OCI-LY3 (cell line): ENCODE measurements at regions not wholly inside any gene's neighbourhood (a gene's known extent, or its start where the extent isn't known, plus 50 kb on each side); places are given as distances from the start of the nearest gene placed in this dataset.

Source experiments
- EZH2phosphoT487 ChIP-seq: fragments of 200-600 bp; shearing (Covaris generic); IDR thresholded peaks from 2 replicates; pipeline ENCODE4 v1.6.1; 2018; ENCODE audit warnings: antibody characterized with exemption, mixed run types, low read depth
- TF ChIP-seq, protein P1 (sequence below): fragments of 200-600, 300-600 bp; sonication (generic); IDR thresholded peaks from 2 replicates; pipeline ENCODE4 v1.5.1; 2014; ENCODE audit warnings: antibody characterized with exemption, low read length, low read depth

DNA sequence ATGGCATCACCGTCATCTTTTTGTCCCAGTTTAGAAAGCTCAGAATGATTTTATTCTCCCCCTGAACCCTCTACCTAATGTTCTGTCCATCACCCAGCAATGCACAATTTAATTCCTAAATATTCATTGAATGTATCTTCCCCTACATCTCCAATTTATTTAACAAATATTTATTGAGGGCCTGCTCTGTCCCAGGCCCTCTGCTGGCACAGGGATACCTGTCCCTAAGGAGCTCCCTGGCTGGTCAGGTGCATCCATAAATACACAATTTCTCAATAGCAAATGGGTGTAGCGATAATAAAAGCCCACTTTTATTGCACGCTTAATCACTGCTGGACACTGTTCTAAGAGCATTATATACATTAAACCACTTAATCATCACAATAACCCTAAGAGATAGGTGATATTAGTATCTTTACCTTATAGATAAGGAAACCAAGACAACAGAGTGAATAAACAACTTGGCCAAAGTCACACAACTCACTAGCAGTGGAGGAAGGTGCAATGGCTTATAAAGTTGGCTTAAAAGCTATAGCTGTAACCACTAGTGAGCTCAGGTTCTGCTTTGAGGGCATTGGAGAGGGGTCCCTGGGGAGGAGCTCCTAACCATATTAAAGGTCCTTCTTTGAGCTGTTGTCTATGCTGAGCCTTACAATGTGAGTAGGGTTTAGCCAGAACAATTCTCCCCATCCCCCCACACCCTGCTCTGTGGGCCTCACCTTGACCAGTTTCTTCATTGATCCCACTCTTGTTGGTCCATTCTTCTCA is 126.3 kb upstream of the JUN start:
- TF ChIP-seq, protein P1, sequence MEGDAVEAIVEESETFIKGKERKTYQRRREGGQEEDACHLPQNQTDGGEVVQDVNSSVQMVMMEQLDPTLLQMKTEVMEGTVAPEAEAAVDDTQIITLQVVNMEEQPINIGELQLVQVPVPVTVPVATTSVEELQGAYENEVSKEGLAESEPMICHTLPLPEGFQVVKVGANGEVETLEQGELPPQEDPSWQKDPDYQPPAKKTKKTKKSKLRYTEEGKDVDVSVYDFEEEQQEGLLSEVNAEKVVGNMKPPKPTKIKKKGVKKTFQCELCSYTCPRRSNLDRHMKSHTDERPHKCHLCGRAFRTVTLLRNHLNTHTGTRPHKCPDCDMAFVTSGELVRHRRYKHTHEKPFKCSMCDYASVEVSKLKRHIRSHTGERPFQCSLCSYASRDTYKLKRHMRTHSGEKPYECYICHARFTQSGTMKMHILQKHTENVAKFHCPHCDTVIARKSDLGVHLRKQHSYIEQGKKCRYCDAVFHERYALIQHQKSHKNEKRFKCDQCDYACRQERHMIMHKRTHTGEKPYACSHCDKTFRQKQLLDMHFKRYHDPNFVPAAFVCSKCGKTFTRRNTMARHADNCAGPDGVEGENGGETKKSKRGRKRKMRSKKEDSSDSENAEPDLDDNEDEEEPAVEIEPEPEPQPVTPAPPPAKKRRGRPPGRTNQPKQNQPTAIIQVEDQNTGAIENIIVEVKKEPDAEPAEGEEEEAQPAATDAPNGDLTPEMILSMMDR, result no peak
- TF ChIP-seq EZH2phosphoT487, result no peak
